ENCODE measurements at regions not wholly inside any gene's neighbourhood (a gene's known extent, or its start where the extent isn't known, plus 50 kb on each side); places are given as distances from the start of the nearest gene placed in this dataset.

DNA sequence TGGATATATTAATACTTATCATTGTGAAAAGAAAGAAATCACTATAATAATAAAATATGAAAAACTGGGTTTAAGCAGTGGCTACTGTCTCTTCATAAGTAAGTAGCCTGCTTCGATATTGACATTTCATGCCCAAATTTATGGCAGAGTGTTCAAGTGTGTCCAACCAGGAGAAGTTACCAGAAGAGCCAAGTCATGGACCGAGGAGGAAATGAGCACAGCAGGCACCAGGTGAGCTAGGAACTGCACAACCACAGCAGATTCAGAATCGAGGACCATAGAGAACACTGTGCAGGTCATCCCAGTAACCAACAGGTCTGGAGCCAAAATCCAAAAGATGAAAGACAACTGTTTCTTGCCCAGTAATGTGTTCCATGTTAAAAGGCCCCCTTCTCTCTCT, 79.9 kb upstream of the ABCB5 start:
- TF ChIP-seq, protein P1, sequence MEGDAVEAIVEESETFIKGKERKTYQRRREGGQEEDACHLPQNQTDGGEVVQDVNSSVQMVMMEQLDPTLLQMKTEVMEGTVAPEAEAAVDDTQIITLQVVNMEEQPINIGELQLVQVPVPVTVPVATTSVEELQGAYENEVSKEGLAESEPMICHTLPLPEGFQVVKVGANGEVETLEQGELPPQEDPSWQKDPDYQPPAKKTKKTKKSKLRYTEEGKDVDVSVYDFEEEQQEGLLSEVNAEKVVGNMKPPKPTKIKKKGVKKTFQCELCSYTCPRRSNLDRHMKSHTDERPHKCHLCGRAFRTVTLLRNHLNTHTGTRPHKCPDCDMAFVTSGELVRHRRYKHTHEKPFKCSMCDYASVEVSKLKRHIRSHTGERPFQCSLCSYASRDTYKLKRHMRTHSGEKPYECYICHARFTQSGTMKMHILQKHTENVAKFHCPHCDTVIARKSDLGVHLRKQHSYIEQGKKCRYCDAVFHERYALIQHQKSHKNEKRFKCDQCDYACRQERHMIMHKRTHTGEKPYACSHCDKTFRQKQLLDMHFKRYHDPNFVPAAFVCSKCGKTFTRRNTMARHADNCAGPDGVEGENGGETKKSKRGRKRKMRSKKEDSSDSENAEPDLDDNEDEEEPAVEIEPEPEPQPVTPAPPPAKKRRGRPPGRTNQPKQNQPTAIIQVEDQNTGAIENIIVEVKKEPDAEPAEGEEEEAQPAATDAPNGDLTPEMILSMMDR (conservative IDR thresholded peaks at IDR 0.05; ENCODE audit: low read length), result no peak
- TF ChIP-seq EZH2phosphoT487 (IDR thresholded peaks at IDR 0.05; ENCODE audit: borderline replicate concordance, low read depth, low read length), result no peak

All from OCI-LY7 (cell line).